Mammary epithelial cell (primary cell): ENCODE measurements at regions not wholly inside any gene's neighbourhood (a gene's known extent, or its start where the extent isn't known, plus 50 kb on each side); places are given as distances from the start of the nearest gene placed in this dataset.

Experiments
- CTCF ChIP-seq, 2 donors: IDR thresholded peaks in 1 of 2; conservative IDR thresholded peaks in 1 of 2; 2 replicates each; pipeline ENCODE4 v1.5.1; 2011 to 2012; ENCODE audit warnings: inconsistent platforms in 2 of 2, low read length in 2 of 2, mild to moderate bottlenecking in 2 of 2, control low read depth in 1 of 2, low read depth in 1 of 2; ENCODE audit not compliant: insufficient read depth in 1 of 2; ENCODE audit errors: extremely low read depth in 1 of 2
- EZH2 ChIP-seq: IDR thresholded peaks from 2 replicates; pipeline ENCODE4 v1.6.1; 2012; ENCODE audit warnings: low read length, inconsistent platforms, borderline replicate concordance

GRCh38 chr18:1503847-1504246 lies 599.2 kb downstream of the ADCYAP1 start:
- TF ChIP-seq CTCF (conservative IDR thresholded peaks at IDR 0.05 in 1 of 2, IDR thresholded peaks at IDR 0.05 in 1 of 2; ENCODE audit: extremely low read depth in 1 of 2, insufficient read depth in 1 of 2, low read depth in 1 of 2, low read length in 2 of 2) (no peak), EZH2 (no peak)
